ENCODE measurements at regions not wholly inside any gene's neighbourhood (a gene's known extent, or its start where the extent isn't known, plus 50 kb on each side); places are given as distances from the start of the nearest gene placed in this dataset.

- Mint-ChIP-seq H3K27ac (ENCODE audit: unreplicated experiment) (no peak overlapping the region), H3K36me3 (ENCODE audit: unreplicated experiment) (no peaks in the 10 kb centered on the region), H3K9me3 (ENCODE audit: unreplicated experiment) (peaks cover 4% of the 10 kb centered on the region), H3K4me3 (ENCODE audit: unreplicated experiment) (no peak overlapping the region), H3K27me3 (ENCODE audit: unreplicated experiment) (no peaks in the 10 kb centered on the region), H3K4me1 (ENCODE audit: low read depth, unreplicated experiment) (peaks cover 2% of the 10 kb centered on the region)
- no peak for TF ChIP-seq CTCF (IDR thresholded peaks at IDR 0.05; ENCODE audit: partially characterized antibody, unreplicated experiment)
- DNase-seq, result no peak
Observed at GRCh38 chr2:219995991-219996765, 368.7 kb downstream of the SLC4A3 start.

DNA sequence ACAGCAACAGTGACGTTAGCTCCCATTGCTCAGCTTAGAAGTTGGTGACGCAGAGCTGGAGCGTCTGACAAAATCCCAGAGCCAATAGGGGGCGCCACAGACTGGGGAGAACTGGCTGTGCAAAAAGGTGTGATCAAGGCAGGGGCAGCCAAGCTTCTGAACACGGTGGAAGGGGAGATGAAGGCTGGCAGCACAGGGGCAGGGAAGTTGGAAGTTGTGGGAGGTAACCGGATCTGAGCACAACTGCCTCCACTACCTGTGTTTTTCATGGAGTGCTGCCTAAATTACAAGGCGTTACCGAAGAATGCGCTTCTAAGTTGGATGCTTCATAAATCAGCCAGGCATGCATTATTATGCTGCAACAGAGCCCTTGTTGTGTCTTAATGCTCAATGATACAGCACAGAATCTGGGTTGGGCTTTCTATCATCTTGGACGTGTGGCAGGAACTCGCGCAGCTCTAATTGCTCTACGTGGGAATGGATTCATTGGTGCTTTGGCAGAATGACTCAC, 370.0 kb downstream of the SLC4A3 start:
- H3K9me3 Mint-ChIP-seq (ENCODE audit: unreplicated experiment), result peaks cover 3% of the 10 kb centered on the region
- DNase-seq, result peak; percentile 86
- no peaks in the 10 kb centered on the region for H3K36me3 Mint-ChIP-seq (ENCODE audit: unreplicated experiment)
- H3K4me1 Mint-ChIP-seq (ENCODE audit: low read depth, unreplicated experiment), result peaks cover 2% of the 10 kb centered on the region
- peak; percentile 74 for TF ChIP-seq CTCF (IDR thresholded peaks at IDR 0.05; ENCODE audit: partially characterized antibody, unreplicated experiment)
- no peak overlapping the region for H3K27ac Mint-ChIP-seq (ENCODE audit: unreplicated experiment)
- H3K27me3 Mint-ChIP-seq (ENCODE audit: unreplicated experiment), result no peaks in the 10 kb centered on the region
- no peak overlapping the region for H3K4me3 Mint-ChIP-seq (ENCODE audit: unreplicated experiment)

GRCh38 chr2:219998107-219998506, 370.7 kb downstream of the SLC4A3 start:
- Mint-ChIP-seq H3K9me3 (ENCODE audit: unreplicated experiment) (peaks cover 3% of the 10 kb centered on the region), H3K36me3 (ENCODE audit: unreplicated experiment) (no peaks in the 10 kb centered on the region), H3K4me1 (ENCODE audit: low read depth, unreplicated experiment) (peaks cover 2% of the 10 kb centered on the region), H3K27ac (ENCODE audit: unreplicated experiment) (no peak overlapping the region), H3K4me3 (ENCODE audit: unreplicated experiment) (no peak overlapping the region), H3K27me3 (ENCODE audit: unreplicated experiment) (no peaks in the 10 kb centered on the region)
- TF ChIP-seq CTCF (IDR thresholded peaks at IDR 0.05; ENCODE audit: partially characterized antibody, unreplicated experiment), result no peak
- no peak for DNase-seq

DNA sequence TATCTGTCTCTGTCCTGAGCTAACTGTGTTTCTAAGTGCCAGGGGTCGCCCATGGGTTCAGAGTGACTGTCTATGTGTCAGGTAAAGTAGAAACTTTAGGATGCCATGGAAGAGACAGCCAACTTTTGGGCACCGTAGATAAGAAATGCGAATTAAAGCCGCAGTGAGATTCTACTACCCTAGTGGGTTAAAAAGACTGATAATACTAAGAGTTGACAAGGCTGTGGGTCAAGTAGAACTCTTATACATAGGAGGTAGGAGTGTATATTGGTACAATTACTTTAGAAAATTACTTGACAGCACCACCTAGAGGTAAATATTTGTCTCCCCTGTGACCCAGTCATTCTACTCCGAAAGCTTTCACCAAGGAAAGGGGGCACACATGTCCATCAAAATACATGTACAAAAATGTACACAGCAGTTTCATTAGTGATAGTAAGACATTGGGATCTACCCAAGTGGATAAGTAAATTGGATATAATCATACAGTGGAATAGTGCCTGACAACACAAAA, 371.3 kb downstream of the SLC4A3 start:
- no peak overlapping the region for H3K4me3 Mint-ChIP-seq (ENCODE audit: unreplicated experiment)
- no peaks in the 10 kb centered on the region for H3K36me3 Mint-ChIP-seq (ENCODE audit: unreplicated experiment)
- TF ChIP-seq CTCF (IDR thresholded peaks at IDR 0.05; ENCODE audit: partially characterized antibody, unreplicated experiment), result no peak
- H3K4me1 Mint-ChIP-seq (ENCODE audit: low read depth, unreplicated experiment), result peaks cover 2% of the 10 kb centered on the region
- no peaks in the 10 kb centered on the region for H3K27me3 Mint-ChIP-seq (ENCODE audit: unreplicated experiment)
- peaks cover 3% of the 10 kb centered on the region for H3K9me3 Mint-ChIP-seq (ENCODE audit: unreplicated experiment)
- no peak for DNase-seq
- no peak overlapping the region for H3K27ac Mint-ChIP-seq (ENCODE audit: unreplicated experiment)

GRCh38 chr2:220000080-220000479, 372.6 kb downstream of the SLC4A3 start:
- H3K9me3 Mint-ChIP-seq (ENCODE audit: unreplicated experiment), result peaks cover 7% of the 10 kb centered on the region
- TF ChIP-seq CTCF (IDR thresholded peaks at IDR 0.05; ENCODE audit: partially characterized antibody, unreplicated experiment), result no peak
- H3K36me3 Mint-ChIP-seq (ENCODE audit: unreplicated experiment), result no peaks in the 10 kb centered on the region

More at GRCh38 chr2:220000080-220000479, 372.6 kb downstream of the SLC4A3 start:
- Mint-ChIP-seq H3K4me1 (ENCODE audit: low read depth, unreplicated experiment) (peaks cover 2% of the 10 kb centered on the region), H3K4me3 (ENCODE audit: unreplicated experiment) (no peak overlapping the region), H3K27me3 (ENCODE audit: unreplicated experiment) (no peaks in the 10 kb centered on the region), H3K27ac (ENCODE audit: unreplicated experiment) (no peak overlapping the region)
- DNase-seq, result no peak
